Mucosa of rectum (tissue), 2 donors: ENCODE measurements at regions not wholly inside any gene's neighbourhood (a gene's known extent, or its start where the extent isn't known, plus 50 kb on each side); places are given as distances from the start of the nearest gene placed in this dataset.

Source experiments
- H3K27ac ChIP-seq, 2 donors: one replicate each; pipeline ENCODE4 v1.7.0; 2013; ENCODE audit warnings: inconsistent platforms in 2 of 2, low read depth in 2 of 2, low read length in 2 of 2
- H3K27me3 ChIP-seq, 2 donors: one replicate each; pipeline ENCODE4 v1.7.0; 2013; ENCODE audit warnings: low read length in 2 of 2; ENCODE audit not compliant: control insufficient read depth in 2 of 2, insufficient read depth in 2 of 2
- H3K36me3 ChIP-seq, 2 donors: one replicate each; pipeline ENCODE4 v1.7.0; 2013; ENCODE audit warnings: low read length in 2 of 2; ENCODE audit not compliant: control insufficient read depth in 2 of 2, insufficient read depth in 2 of 2
- H3K4me1 ChIP-seq, 2 donors: one replicate each; pipeline ENCODE4 v1.7.0; 2013; ENCODE audit warnings: low read length in 2 of 2, mild to moderate bottlenecking in 1 of 2; ENCODE audit not compliant: control insufficient read depth in 2 of 2, insufficient read depth in 2 of 2
- H3K4me3 ChIP-seq, 2 donors: one replicate each; pipeline ENCODE4 v1.7.0; 2013; ENCODE audit warnings: low read length in 2 of 2
- H3K9ac ChIP-seq, 2 donors: one replicate each; pipeline ENCODE4 v1.7.0; 2013; ENCODE audit warnings: low read length in 2 of 2, low read depth in 1 of 2, mild to moderate bottlenecking in 1 of 2
- H3K9me3 ChIP-seq, 2 donors: one replicate each; pipeline ENCODE4 v1.7.0; 2013; ENCODE audit warnings: low read length in 2 of 2; ENCODE audit not compliant: control insufficient read depth in 2 of 2
- donor health status: healthy.
- donor health status: Normal muscosa, but diverticular disease.

DNA sequence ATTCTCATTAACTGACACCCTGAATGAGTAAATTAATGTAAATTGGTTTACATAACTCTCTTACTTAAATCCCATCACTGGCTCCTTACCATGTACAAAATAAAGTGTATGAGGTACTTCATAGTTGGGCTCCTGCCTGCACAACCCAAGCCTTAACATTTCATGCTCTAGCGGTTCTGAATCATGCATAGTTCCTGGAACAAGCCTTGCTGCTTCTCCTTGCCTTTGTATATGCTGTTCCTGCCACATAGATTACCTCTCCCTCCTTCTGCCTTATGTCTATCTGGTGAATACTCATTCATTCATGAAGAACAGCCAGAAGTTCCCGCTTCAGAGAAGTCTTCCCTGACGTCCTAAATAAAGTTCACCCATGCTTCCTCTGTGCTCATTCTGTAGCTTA lies 594.7 kb downstream of the SMARCA1 start:
- Histone ChIP-seq H3K27me3 (no peaks in the 10 kb centered on the region), H3K9me3 (no peaks in the 10 kb centered on the region), H3K27ac (no peak overlapping the region), H3K4me3 (no peak overlapping the region), H3K36me3 (no peaks in the 10 kb centered on the region), H3K9ac (no peak overlapping the region), H3K4me1 (peaks cover 0 to 12% of the 10 kb centered on the region in 2 donors)

GRCh38 chrX:128927363-128927762 lies 595.9 kb downstream of the SMARCA1 start:
- H3K27me3 ChIP-seq, result no peaks in the 10 kb centered on the region
- no peaks in the 10 kb centered on the region for H3K36me3 ChIP-seq
- no peak overlapping the region for H3K27ac ChIP-seq
- no peaks in the 10 kb centered on the region for H3K9me3 ChIP-seq
- H3K9ac ChIP-seq, result no peak overlapping the region
- peaks cover 0 to 12% of the 10 kb centered on the region in 2 donors for H3K4me1 ChIP-seq
- no peak overlapping the region for H3K4me3 ChIP-seq

GRCh38 chrX:128906753-128907152 lies 616.5 kb downstream of the SMARCA1 start:
- Histone ChIP-seq H3K4me1 (no peaks in the 10 kb centered on the region), H3K36me3 (no peaks in the 10 kb centered on the region), H3K27ac (no peak overlapping the region), H3K27me3 (no peaks in the 10 kb centered on the region), H3K9ac (no peak overlapping the region), H3K9me3 (no peaks in the 10 kb centered on the region), H3K4me3 (no peak overlapping the region)

DNA sequence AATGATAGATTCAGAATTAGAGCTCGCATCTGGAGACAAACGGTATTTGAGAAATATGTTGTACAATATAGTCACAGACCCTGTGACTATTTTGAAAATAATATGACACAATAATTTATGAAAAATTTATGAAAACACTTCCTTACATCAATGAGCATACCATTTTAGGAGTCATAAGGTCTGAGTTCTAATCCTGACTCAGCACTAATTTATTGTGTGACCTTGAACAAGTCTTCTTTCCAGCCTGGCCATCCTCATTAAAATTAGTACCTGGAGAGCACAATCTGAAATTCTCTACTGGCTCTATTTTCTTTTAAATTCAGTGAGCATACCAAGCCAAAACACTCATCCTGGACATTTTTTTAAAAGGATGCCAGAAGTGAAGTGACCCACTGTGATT lies 622.3 kb downstream of the SMARCA1 start:
- H3K27me3 ChIP-seq, result no peaks in the 10 kb centered on the region
- H3K4me3 ChIP-seq, result no peak overlapping the region

GRCh38 chrX:128897621-128898020 lies 625.7 kb downstream of the SMARCA1 start:
- Histone ChIP-seq H3K9me3 (no peaks in the 10 kb centered on the region), H3K9ac (no peak overlapping the region)

More for the DNA sequence above, 622.3 kb downstream of the SMARCA1 start:
- H3K4me1 ChIP-seq, result no peaks in the 10 kb centered on the region
- no peak overlapping the region for H3K9ac ChIP-seq
- H3K9me3 ChIP-seq, result no peaks in the 10 kb centered on the region
- H3K36me3 ChIP-seq, result no peaks in the 10 kb centered on the region
- H3K27ac ChIP-seq, result no peak overlapping the region

DNA sequence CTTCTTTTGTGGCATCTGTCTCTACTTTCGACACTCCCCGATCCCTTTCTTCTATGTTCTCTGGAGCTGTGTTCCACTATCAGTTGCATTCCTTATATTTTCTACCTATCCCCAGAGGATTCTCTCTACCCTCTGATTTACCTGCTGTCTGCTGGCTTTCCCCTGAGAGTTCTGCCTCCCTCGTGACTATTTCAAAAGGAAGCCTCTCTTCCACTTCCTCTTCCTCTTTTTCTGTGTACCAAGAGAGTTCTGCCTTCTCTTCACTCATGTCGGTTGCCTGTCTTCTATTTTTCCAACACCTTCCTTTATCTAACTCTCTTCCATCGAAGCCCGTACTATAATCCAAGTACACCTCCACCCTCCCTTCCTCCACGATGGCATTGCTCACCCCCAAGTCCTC lies 631.7 kb downstream of the SMARCA1 start:
- Histone ChIP-seq H3K9me3 (no peaks in the 10 kb centered on the region), H3K27me3 (no peaks in the 10 kb centered on the region), H3K9ac (no peak overlapping the region), H3K4me1 (no peaks in the 10 kb centered on the region), H3K4me3 (no peak overlapping the region), H3K36me3 (no peaks in the 10 kb centered on the region), H3K27ac (no peak overlapping the region)

More at GRCh38 chrX:128897621-128898020, 625.7 kb downstream of the SMARCA1 start:
- no peak overlapping the region for H3K27ac ChIP-seq
- H3K4me1 ChIP-seq, result no peaks in the 10 kb centered on the region
- no peaks in the 10 kb centered on the region for H3K36me3 ChIP-seq
- no peak overlapping the region for H3K4me3 ChIP-seq
- no peaks in the 10 kb centered on the region for H3K27me3 ChIP-seq

- H3K27ac ChIP-seq, result no peak overlapping the region
Measured at GRCh38 chrX:128884430-128884829, 638.9 kb downstream of the SMARCA1 start.

DNA sequence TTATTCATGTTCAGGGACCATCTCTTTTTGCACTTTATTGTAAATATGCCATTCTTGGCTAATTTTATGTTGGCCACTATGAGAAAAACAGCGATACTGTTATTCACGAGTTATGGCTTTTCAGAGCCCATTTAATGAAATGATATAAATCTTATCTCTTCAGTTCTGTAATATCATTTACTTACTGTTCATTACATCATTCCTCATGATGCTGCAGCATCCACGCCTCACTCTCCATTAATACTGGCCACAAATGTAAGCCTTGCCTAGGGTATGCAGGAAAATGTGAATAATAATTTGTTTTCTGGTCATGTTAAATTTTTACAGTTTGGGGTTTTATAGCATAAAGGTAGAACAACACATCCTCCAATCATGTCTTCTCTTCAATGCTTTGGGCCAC lies 639.6 kb downstream of the SMARCA1 start:
- H3K27ac ChIP-seq, result no peak overlapping the region
- no peaks in the 10 kb centered on the region for H3K4me1 ChIP-seq
- no peaks in the 10 kb centered on the region for H3K36me3 ChIP-seq
- no peak overlapping the region for H3K4me3 ChIP-seq
- H3K9ac ChIP-seq, result no peak overlapping the region
- H3K27me3 ChIP-seq, result no peaks in the 10 kb centered on the region
- H3K9me3 ChIP-seq, result no peaks in the 10 kb centered on the region

More at GRCh38 chrX:128884430-128884829, 638.9 kb downstream of the SMARCA1 start:
- H3K4me1 ChIP-seq, result no peaks in the 10 kb centered on the region
- no peak overlapping the region for H3K9ac ChIP-seq
- no peak overlapping the region for H3K4me3 ChIP-seq
- H3K9me3 ChIP-seq, result no peaks in the 10 kb centered on the region
- H3K36me3 ChIP-seq, result no peaks in the 10 kb centered on the region
- H3K27me3 ChIP-seq, result no peaks in the 10 kb centered on the region

- Histone ChIP-seq H3K9ac (no peak overlapping the region), H3K9me3 (no peaks in the 10 kb centered on the region), H3K4me3 (no peak overlapping the region), H3K36me3 (no peaks in the 10 kb centered on the region), H3K4me1 (no peaks in the 10 kb centered on the region), H3K27me3 (no peaks in the 10 kb centered on the region), H3K27ac (no peak overlapping the region)
Measured at GRCh38 chrX:128870361-128870760, 652.9 kb downstream of the SMARCA1 start.

DNA sequence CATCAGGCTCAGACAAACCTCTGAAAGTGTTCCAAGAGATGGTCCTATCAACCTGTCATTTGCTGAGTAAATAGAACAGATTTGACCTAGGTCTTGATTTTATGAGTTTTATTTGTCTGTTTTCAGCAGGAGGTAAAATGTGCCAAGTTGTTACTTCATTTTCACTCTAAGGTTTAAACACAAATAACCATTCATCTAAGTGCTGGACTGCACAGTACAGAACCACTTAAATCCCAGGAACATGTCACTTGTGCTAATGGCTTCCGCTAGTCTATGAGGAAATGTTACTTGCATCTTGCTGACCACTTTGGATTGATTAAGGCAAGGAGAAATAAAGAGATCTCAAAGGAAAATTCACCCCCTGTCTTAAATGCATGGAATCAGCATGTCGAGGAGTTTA lies 660.7 kb downstream of the SMARCA1 start:
- H3K4me1 ChIP-seq, result no peaks in the 10 kb centered on the region
- H3K4me3 ChIP-seq, result no peak overlapping the region
- no peak overlapping the region for H3K9ac ChIP-seq
- H3K36me3 ChIP-seq, result no peaks in the 10 kb centered on the region
- H3K27ac ChIP-seq, result no peak overlapping the region
- H3K9me3 ChIP-seq, result no peaks in the 10 kb centered on the region
- no peaks in the 10 kb centered on the region for H3K27me3 ChIP-seq

DNA sequence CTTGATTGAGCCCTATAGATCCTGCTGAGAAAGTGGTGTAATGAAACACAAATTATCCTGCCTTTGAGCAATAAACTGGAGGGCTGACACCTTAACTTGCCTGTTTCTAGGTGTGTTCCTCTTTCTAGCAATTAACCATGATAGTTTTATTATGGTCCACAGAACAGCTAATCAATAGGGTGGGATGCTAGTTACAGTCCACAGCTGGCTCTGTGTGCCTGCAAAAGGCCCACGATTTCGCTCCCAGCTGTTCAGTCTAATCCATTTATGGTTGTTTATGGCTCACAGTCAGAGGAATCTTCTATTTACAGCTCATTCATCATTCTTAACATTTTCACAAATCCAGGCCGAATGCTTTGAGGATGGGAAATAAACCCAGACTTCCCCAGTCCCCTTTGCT lies 674.9 kb downstream of the SMARCA1 start:
- Histone ChIP-seq H3K27ac (no peak overlapping the region), H3K4me1 (peaks cover 0 to 2% of the 10 kb centered on the region in 2 donors), H3K9ac (no peak overlapping the region), H3K4me3 (no peak overlapping the region), H3K27me3 (no peaks in the 10 kb centered on the region), H3K36me3 (no peaks in the 10 kb centered on the region), H3K9me3 (peaks cover 0 to 3% of the 10 kb centered on the region in 2 donors)
